ENCODE measurements at regions not wholly inside any gene's neighbourhood (a gene's known extent, or its start where the extent isn't known, plus 50 kb on each side); places are given as distances from the start of the nearest gene placed in this dataset.

DNA sequence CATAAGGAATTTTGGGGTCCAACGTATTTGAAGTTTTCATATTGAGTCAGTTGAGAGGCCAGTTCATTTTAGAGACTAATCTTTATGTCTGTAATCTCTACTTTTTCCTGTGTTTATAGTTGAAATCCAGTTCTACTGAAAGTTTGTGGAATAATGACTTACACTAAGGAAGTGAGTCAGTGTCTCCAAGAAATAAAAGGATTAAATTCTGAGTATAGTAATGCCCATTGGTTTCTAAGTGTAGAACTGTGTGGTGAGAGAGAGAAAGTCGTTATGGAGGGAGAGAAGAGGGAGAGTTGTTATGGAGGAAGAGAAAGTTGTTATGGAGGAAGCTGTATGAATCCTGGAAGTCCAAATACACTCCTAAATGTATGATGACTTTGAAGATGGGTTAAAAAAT, 264.6 kb upstream of the HAND2 start:
- TF ChIP-seq EZH2 (IDR thresholded peaks at IDR 0.05; ENCODE audit: borderline replicate concordance, low read length) = no peak
- TF ChIP-seq, protein P1, sequence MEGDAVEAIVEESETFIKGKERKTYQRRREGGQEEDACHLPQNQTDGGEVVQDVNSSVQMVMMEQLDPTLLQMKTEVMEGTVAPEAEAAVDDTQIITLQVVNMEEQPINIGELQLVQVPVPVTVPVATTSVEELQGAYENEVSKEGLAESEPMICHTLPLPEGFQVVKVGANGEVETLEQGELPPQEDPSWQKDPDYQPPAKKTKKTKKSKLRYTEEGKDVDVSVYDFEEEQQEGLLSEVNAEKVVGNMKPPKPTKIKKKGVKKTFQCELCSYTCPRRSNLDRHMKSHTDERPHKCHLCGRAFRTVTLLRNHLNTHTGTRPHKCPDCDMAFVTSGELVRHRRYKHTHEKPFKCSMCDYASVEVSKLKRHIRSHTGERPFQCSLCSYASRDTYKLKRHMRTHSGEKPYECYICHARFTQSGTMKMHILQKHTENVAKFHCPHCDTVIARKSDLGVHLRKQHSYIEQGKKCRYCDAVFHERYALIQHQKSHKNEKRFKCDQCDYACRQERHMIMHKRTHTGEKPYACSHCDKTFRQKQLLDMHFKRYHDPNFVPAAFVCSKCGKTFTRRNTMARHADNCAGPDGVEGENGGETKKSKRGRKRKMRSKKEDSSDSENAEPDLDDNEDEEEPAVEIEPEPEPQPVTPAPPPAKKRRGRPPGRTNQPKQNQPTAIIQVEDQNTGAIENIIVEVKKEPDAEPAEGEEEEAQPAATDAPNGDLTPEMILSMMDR (conservative IDR thresholded peaks at IDR 0.05 in 1 of 2, IDR thresholded peaks at IDR 0.05 in 1 of 2; ENCODE audit: extremely low read depth in 1 of 2, insufficient read depth in 1 of 2, low read depth in 1 of 2, low read length in 2 of 2) = no peak

Data from mammary epithelial cell (primary cell).